HG03159 (cell line): ENCODE measurements at regions not wholly inside any gene's neighbourhood (a gene's known extent, or its start where the extent isn't known, plus 50 kb on each side); places are given as distances from the start of the nearest gene placed in this dataset.

Experiments
- ATAC-seq: cut with Tn5 transposase; IDR thresholded peaks from one replicate; pipeline ENCODE4 v1.9.1; 2021; ENCODE audit warnings: mild to moderate bottlenecking, moderate library complexity; ENCODE audit not compliant: unreplicated experiment

GRCh38 chr7:21140622-21141021 is 287.3 kb upstream of the SP4 start:
- no peak for ATAC-seq

- ATAC-seq = no peak
These were observed 286.4 kb upstream of the SP4 start for GRCh38 chr7:21141476-21141875.

- ATAC-seq = no peak
These were observed 285.8 kb upstream of the SP4 start for GRCh38 chr7:21142081-21142480.

- no peak for ATAC-seq
These were observed 281.1 kb upstream of the SP4 start for GRCh38 chr7:21146642-21147423.

- no peak for ATAC-seq
These were observed 278.1 kb upstream of the SP4 start for GRCh38 chr7:21149809-21150208.

GRCh38 chr7:21154614-21155013 is 273.3 kb upstream of the SP4 start:
- no peak for ATAC-seq

- no peak for ATAC-seq
These were observed 268.4 kb upstream of the SP4 start for GRCh38 chr7:21159506-21159905.

GRCh38 chr7:21160401-21160800 is 267.5 kb upstream of the SP4 start:
- no peak for ATAC-seq

GRCh38 chr7:21167942-21168341 is 259.9 kb upstream of the SP4 start:
- ATAC-seq = no peak

GRCh38 chr7:21169667-21170580 is 258.0 kb upstream of the SP4 start:
- no peak for ATAC-seq

- ATAC-seq = no peak
These were observed 255.1 kb upstream of the SP4 start for GRCh38 chr7:21172800-21173199.

GRCh38 chr7:21173436-21173835 is 254.4 kb upstream of the SP4 start:
- no peak for ATAC-seq

- no peak for ATAC-seq
These were observed 252.2 kb upstream of the SP4 start for GRCh38 chr7:21175714-21176113.

- no peak for ATAC-seq
These were observed 242.8 kb upstream of the SP4 start for GRCh38 chr7:21184942-21185652.

GRCh38 chr7:21185653-21186265 is 242.1 kb upstream of the SP4 start:
- ATAC-seq = no peak

GRCh38 chr7:21191321-21192073 is 236.4 kb upstream of the SP4 start:
- no peak for ATAC-seq

- no peak for ATAC-seq
These were observed 235.2 kb upstream of the SP4 start for GRCh38 chr7:21192657-21193056.

- no peak for ATAC-seq
These were observed 234.0 kb upstream of the SP4 start for GRCh38 chr7:21193895-21194294.

- ATAC-seq = no peak
These were observed 232.9 kb upstream of the SP4 start for GRCh38 chr7:21194936-21195335.

GRCh38 chr7:21198921-21199320 is 229.0 kb upstream of the SP4 start:
- no peak for ATAC-seq
